T-helper 2 cell treated with Interferon-gamma antibody and Interleukin-4, amounts not matched to agents 5 μg/mL and 100 μg/mL, for 36 hours (primary cell): ENCODE measurements at regions not wholly inside any gene's neighbourhood (a gene's known extent, or its start where the extent isn't known, plus 50 kb on each side); places are given as distances from the start of the nearest gene placed in this dataset.
A peak's percentile ranks its signal among the peaks of the same experiment; 100 is the strongest.
"Not testable (repeated sequence)": the region's sequence is repeated elsewhere in the genome, so short reads cannot be mapped to it uniquely, and the experiment has no call there.

ENCODE experiments used
- DNase-seq: peaks from one replicate; pipeline ENCODE4 v3.0.0; 2021; ENCODE audit warnings: low spot score
- H3K27ac Mint-ChIP-seq: one replicate; pipeline ENCODE4 v1.8.0; 2021; ENCODE audit warnings: mild to moderate bottlenecking, mixed read lengths
- H3K27me3 Mint-ChIP-seq: one replicate; pipeline ENCODE4 v1.8.0; 2021; ENCODE audit warnings: low read depth, mixed read lengths
- H3K36me3 Mint-ChIP-seq: one replicate; pipeline ENCODE4 v1.8.0; 2021; ENCODE audit warnings: low read depth, mixed read lengths
- H3K4me1 Mint-ChIP-seq: one replicate; pipeline ENCODE4 v1.8.0; 2021; ENCODE audit warnings: low read depth, mixed read lengths
- H3K4me3 Mint-ChIP-seq: one replicate; pipeline ENCODE4 v1.8.0; 2022; ENCODE audit warnings: mild to moderate bottlenecking, moderate library complexity, mixed read lengths
- H3K9me3 Mint-ChIP-seq: one replicate; pipeline ENCODE4 v1.8.0; 2021; ENCODE audit warnings: mixed read lengths

- no peaks in the 10 kb centered on the region for H3K9me3 Mint-ChIP-seq
- H3K4me1 Mint-ChIP-seq, result no peaks in the 10 kb centered on the region
- H3K27ac Mint-ChIP-seq, result no peak overlapping the region
- no peak overlapping the region for H3K4me3 Mint-ChIP-seq
- H3K36me3 Mint-ChIP-seq, result no peaks in the 10 kb centered on the region
- DNase-seq, result no peak
- peaks cover 5% of the 10 kb centered on the region for H3K27me3 Mint-ChIP-seq
Measured at GRCh38 chr1:208974717-208975116, 608.8 kb upstream of the CAMK1G start.

DNA sequence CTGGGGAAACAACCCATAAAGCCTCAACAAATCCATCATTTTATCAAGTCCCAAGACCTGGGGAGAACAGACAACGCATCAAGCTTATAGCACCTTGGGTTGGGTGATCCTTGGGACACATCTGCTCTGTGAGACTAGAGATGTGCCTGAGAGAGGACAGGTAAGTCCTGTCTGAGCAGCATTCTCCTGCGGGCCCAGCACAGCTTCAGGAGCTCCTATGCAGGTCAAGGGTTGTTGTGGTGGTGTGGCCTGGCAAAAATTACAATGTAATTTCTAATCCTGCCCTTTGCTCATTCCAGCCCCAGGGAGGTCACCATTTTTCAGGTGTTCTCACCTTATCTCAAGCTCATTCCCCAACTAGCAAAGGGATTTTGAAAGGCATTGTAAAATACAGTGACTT, 608.1 kb upstream of the CAMK1G start:
- Mint-ChIP-seq H3K36me3 (no peaks in the 10 kb centered on the region), H3K27ac (no peak overlapping the region), H3K9me3 (no peaks in the 10 kb centered on the region), H3K4me1 (no peaks in the 10 kb centered on the region), H3K4me3 (no peak overlapping the region), H3K27me3 (peaks cover 5% of the 10 kb centered on the region)
- no peak for DNase-seq

GRCh38 chr1:208977012-208977411, 606.5 kb upstream of the CAMK1G start:
- Mint-ChIP-seq H3K36me3 (no peaks in the 10 kb centered on the region), H3K27me3 (peaks cover 9% of the 10 kb centered on the region), H3K9me3 (no peaks in the 10 kb centered on the region), H3K4me3 (no peak overlapping the region), H3K4me1 (no peaks in the 10 kb centered on the region), H3K27ac (no peak overlapping the region)
- no peak for DNase-seq

- no peak for DNase-seq
- H3K36me3 Mint-ChIP-seq, result no peaks in the 10 kb centered on the region
Measured at GRCh38 chr1:208977638-208978256, 605.8 kb upstream of the CAMK1G start.

DNA sequence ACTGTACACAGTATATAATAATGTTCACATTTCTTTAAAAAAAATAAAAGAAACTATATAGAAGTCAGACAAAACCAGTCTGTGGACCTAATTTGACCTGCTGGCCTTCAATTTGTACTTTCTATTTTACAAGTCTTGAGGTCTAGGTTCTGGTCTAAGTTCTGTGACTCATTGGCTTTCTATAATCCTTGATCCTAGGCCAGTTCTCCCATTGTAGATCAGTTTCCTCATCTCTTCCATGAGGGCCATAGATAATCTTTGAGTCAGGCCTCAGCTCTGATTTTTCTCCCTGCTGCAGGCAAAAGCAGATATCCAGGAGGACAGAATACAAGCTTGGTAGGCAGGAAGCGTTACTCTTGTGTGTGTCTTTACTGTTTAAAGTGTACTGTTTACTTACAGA, 603.7 kb upstream of the CAMK1G start:
- Mint-ChIP-seq H3K27me3 (peaks cover 9% of the 10 kb centered on the region), H3K4me3 (no peak overlapping the region), H3K4me1 (no peaks in the 10 kb centered on the region), H3K36me3 (no peaks in the 10 kb centered on the region), H3K9me3 (no peaks in the 10 kb centered on the region), H3K27ac (no peak overlapping the region)
- DNase-seq, result no peak

More at GRCh38 chr1:208977638-208978256, 605.8 kb upstream of the CAMK1G start:
- Mint-ChIP-seq H3K9me3 (no peaks in the 10 kb centered on the region), H3K27ac (no peak overlapping the region), H3K27me3 (peaks cover 9% of the 10 kb centered on the region), H3K4me1 (no peaks in the 10 kb centered on the region), H3K4me3 (no peak overlapping the region)

GRCh38 chr1:208980605-208981004, 602.9 kb upstream of the CAMK1G start:
- H3K27ac Mint-ChIP-seq, result no peak overlapping the region

DNA sequence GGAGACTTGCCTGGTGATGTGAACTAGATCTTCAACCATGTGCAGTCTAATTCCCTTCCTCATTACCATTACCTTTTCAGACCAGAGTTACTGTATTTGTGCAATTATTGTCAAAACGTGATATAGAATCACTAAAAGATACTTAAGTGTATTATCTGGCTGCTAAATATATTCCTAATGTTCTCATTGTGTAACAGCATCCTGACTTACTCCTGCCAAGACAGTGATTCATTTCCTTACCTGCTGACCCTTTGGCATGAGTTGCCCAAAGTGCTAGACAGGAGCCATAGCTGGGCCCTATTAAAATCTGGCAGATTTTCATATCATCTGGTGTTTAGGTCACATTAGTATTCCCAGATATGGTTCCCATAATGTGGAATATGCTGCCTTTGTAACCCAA, 598.3 kb upstream of the CAMK1G start:
- H3K9me3 Mint-ChIP-seq, result no peaks in the 10 kb centered on the region
- H3K27me3 Mint-ChIP-seq, result peaks cover 10% of the 10 kb centered on the region
- DNase-seq, result no peak
- H3K36me3 Mint-ChIP-seq, result no peaks in the 10 kb centered on the region
- H3K4me3 Mint-ChIP-seq, result no peak overlapping the region
- no peak overlapping the region for H3K27ac Mint-ChIP-seq
- peaks cover 15% of the 10 kb centered on the region for H3K4me1 Mint-ChIP-seq

More at GRCh38 chr1:208980605-208981004, 602.9 kb upstream of the CAMK1G start:
- Mint-ChIP-seq H3K4me1 (no peaks in the 10 kb centered on the region), H3K9me3 (no peaks in the 10 kb centered on the region), H3K27me3 (peaks cover 12% of the 10 kb centered on the region), H3K4me3 (no peak overlapping the region), H3K36me3 (no peaks in the 10 kb centered on the region)
- DNase-seq, result no peak

DNA sequence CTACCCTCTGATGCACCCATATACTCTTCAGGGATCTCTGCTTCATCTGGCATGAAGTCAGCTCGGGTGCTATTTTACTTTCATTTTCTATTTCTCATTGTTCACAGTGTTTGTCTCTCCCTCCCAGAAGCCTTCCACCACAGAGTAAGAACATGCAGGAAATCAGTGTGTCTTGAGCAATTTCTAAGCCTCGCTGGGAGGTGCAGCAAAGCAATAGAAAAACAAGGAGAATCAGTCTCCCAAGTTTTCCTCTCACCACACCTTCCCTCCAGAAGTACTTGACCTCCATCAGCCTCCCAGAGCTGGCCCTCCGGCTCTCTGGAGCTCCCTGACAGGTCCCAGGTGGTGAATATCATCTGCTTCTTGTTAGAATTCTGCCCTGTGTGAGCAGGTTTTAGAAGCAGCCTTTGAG, 594.7 kb upstream of the CAMK1G start:
- H3K27me3 Mint-ChIP-seq, result peaks cover 13% of the 10 kb centered on the region
- H3K4me3 Mint-ChIP-seq, result peak overlapping the region; percentile 88
- peaks cover 15% of the 10 kb centered on the region for H3K4me1 Mint-ChIP-seq
- H3K9me3 Mint-ChIP-seq, result peaks cover 3% of the 10 kb centered on the region
- H3K36me3 Mint-ChIP-seq, result no peaks in the 10 kb centered on the region
- H3K27ac Mint-ChIP-seq, result peak overlapping the region; percentile 90
- peak; percentile 17 for DNase-seq

- Mint-ChIP-seq H3K4me1 (peaks cover 15% of the 10 kb centered on the region), H3K36me3 (no peaks in the 10 kb centered on the region), H3K4me3 (no peak overlapping the region), H3K9me3 (peaks cover 3% of the 10 kb centered on the region), H3K27me3 (peaks cover 12% of the 10 kb centered on the region), H3K27ac (no peak overlapping the region)
- DNase-seq, result no peak
Measured at GRCh38 chr1:208990456-208990855, 593.1 kb upstream of the CAMK1G start.

DNA sequence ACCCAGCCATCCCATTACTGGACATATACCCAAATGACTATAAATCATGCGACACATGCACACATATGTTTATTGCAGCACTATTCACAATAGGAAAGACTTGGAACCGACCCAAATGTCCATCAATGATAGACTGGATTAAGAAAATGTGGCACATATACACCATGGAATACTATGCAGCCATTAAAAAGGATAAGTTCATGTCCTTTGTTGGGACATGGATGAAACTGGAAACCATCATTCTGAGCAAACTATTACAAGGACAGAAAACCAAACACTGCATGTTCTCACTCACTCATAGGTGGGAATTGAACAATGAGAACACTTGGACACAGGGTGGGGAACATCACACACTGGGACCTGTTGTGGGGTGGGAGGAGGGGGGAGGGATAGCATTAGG, 586.5 kb upstream of the CAMK1G start:
- H3K9me3 Mint-ChIP-seq, DNase-seq, H3K27ac Mint-ChIP-seq, H3K4me3 Mint-ChIP-seq, H3K36me3 Mint-ChIP-seq, H3K4me1 Mint-ChIP-seq: not testable (repeated sequence)
- H3K27me3 Mint-ChIP-seq, result peaks cover 17% of the 10 kb centered on the region

DNA sequence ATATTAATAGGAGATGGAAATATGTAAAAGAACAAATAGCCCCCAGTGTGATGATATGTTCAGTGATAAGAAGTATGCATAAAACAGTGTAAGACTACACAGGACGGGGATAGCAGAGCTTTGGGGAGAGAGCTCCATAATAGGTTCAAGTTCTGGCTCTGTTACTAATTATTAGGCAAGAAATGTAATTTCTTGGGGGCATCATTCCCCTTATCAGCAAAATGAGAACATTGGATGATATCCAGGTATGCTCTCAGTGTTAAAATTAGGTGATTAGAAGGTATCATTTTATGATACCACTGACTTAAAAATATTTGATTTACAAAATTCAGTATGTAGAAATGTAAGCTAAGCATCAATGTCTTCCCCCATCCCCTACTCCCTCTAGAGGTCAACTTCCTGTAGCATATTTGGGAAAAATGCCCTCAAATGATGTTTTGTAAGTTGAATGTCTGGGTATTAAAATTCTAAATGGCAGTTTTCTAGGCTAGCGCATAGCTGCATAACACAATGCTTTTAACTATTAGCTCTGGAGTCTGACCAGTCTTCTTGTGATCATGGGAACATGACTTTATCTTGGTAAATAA, 585.7 kb upstream of the CAMK1G start:
- Mint-ChIP-seq H3K27ac (no peak overlapping the region), H3K4me1 (no peaks in the 10 kb centered on the region), H3K9me3 (no peaks in the 10 kb centered on the region), H3K36me3 (no peaks in the 10 kb centered on the region), H3K27me3 (peaks cover 17% of the 10 kb centered on the region), H3K4me3 (no peak overlapping the region)
- no peak for DNase-seq

DNA sequence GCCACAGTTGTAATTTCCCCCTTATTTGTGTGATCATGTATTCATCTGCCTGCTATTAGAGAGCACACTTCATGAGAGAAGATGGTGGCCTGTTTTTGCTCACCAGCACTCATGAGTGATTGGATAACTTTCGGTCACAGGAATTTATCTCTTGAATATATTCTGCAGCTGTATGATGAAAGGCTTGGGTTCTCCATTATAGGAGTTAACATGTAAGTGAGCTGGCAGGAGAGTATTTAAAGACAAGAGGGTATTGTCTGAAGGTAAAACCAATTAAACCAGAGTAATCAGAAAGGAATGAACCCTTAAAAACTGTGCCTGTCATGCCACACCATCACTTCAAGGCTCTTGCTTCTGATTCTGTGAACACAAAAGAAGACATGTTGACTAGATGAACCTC, 574.9 kb upstream of the CAMK1G start:
- no peak overlapping the region for H3K4me3 Mint-ChIP-seq
- H3K4me1 Mint-ChIP-seq, result no peaks in the 10 kb centered on the region
- no peak for DNase-seq
- H3K36me3 Mint-ChIP-seq, result no peaks in the 10 kb centered on the region
- H3K27ac Mint-ChIP-seq, result no peak overlapping the region
- H3K27me3 Mint-ChIP-seq, result no peaks in the 10 kb centered on the region
- no peaks in the 10 kb centered on the region for H3K9me3 Mint-ChIP-seq

DNA sequence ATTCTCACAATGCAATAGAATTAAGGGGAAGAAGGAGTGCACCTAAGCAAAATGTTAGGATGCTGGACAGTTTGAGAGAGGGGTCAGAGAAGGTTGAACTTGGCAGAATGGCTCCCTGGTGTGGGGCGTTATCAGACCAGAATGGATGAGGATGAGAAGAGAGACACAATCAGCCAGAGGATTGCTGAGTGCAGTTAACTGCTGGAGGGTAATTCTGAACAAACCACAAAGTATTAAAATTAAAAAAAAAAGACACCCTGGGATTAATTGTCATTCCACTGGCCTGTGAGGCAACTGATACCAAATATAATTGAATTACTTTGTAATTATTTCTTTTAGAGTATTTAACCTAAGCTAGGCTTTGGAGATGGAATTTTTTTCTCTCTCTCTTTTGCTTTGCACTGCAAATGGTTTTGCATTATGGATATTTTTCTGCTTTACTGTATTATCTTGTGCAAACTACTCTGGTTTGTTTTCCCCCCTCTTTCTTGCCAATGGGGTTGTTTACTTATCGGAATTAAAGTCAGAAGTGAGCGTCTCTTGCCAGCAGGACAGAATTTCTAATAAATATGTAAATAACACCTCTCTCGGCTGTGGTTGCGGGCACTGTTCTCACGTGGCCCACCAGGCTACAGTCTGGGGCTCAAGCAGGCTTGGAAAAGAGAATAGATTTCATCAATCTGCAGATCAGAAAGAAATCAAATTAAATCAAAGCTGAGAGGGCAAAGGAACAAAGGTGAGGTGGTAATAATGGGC, 572.9 kb upstream of the CAMK1G start:
- no peaks in the 10 kb centered on the region for H3K36me3 Mint-ChIP-seq
- no peaks in the 10 kb centered on the region for H3K9me3 Mint-ChIP-seq
- no peak overlapping the region for H3K4me3 Mint-ChIP-seq
- no peak overlapping the region for H3K27ac Mint-ChIP-seq
- no peaks in the 10 kb centered on the region for H3K4me1 Mint-ChIP-seq
- no peaks in the 10 kb centered on the region for H3K27me3 Mint-ChIP-seq
- DNase-seq, result no peak

GRCh38 chr1:209012443-209013196, 570.9 kb upstream of the CAMK1G start:
- no peak for DNase-seq
- H3K9me3 Mint-ChIP-seq, result no peaks in the 10 kb centered on the region
- H3K27me3 Mint-ChIP-seq, result no peaks in the 10 kb centered on the region
- H3K4me1 Mint-ChIP-seq, result no peaks in the 10 kb centered on the region
- no peaks in the 10 kb centered on the region for H3K36me3 Mint-ChIP-seq
- H3K27ac Mint-ChIP-seq, result no peak overlapping the region
- H3K4me3 Mint-ChIP-seq, result no peak overlapping the region
